ENCODE measurements at regions not wholly inside any gene's neighbourhood (a gene's known extent, or its start where the extent isn't known, plus 50 kb on each side); places are given as distances from the start of the nearest gene placed in this dataset.

DNA sequence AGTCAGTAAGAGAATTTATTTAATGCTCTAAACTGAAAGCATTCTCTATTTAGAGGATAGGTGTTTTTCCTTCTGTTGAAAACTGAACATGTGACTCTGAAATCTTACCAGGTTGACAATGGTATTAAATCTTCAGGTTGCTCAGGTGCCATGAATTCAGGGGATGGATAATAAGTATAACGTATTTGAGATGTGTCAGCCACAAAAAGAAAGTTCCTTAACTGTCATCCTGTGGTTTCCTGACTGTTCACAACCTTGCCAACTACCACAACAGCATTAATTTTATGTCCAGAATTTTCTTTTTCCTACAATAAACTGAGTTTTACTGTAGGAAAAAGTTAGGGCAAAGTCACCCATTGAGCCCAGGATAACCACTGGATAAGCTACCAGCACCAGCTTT is 243.3 kb upstream of the PSMD7 start:
- no peaks in the 10 kb centered on the region for H3K27me3 ChIP-seq (ENCODE audit: insufficient read depth, low read length)
- H3K9me3 ChIP-seq (ENCODE audit: insufficient read depth, low read depth, low read length) = peaks cover 11% of the 10 kb centered on the region
- H3K9ac ChIP-seq (ENCODE audit: low read depth, low read length) = no peak overlapping the region
- no peaks in the 10 kb centered on the region for H3K36me3 ChIP-seq (ENCODE audit: insufficient read depth, low read depth, low read length)
- H3K4me3 ChIP-seq (ENCODE audit: low read length) = no peak overlapping the region
- no peak overlapping the region for H3K27ac ChIP-seq (ENCODE audit: low read length)
- H3K4me1 ChIP-seq (ENCODE audit: insufficient read depth, low read length) = no peaks in the 10 kb centered on the region

DNA sequence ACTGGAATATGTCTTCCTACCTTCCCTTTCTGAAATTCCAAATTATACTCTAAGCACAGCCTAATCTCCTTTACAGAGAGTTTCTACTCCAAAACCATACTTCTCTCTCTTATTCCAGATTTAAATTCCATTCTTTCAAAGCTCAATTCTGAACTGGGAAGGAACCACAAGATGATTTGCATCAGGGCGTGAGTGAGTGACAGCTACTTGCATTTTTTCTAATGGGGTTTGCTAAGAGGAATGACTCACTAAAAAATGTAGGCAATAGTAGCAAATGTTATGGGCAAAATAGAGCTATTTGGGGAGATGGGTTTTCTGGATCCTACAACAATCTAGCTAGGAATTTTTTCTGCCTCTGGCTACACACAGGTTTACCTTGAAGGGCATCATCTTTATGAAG is 244.6 kb upstream of the PSMD7 start:
- no peak overlapping the region for H3K27ac ChIP-seq (ENCODE audit: low read length)
- H3K4me1 ChIP-seq (ENCODE audit: insufficient read depth, low read length) = no peaks in the 10 kb centered on the region
- no peaks in the 10 kb centered on the region for H3K36me3 ChIP-seq (ENCODE audit: insufficient read depth, low read depth, low read length)
- H3K9ac ChIP-seq (ENCODE audit: low read depth, low read length) = no peak overlapping the region
- H3K9me3 ChIP-seq (ENCODE audit: insufficient read depth, low read depth, low read length) = peaks cover 10% of the 10 kb centered on the region
- H3K27me3 ChIP-seq (ENCODE audit: insufficient read depth, low read length) = no peaks in the 10 kb centered on the region
- H3K4me3 ChIP-seq (ENCODE audit: low read length) = no peak overlapping the region

DNA sequence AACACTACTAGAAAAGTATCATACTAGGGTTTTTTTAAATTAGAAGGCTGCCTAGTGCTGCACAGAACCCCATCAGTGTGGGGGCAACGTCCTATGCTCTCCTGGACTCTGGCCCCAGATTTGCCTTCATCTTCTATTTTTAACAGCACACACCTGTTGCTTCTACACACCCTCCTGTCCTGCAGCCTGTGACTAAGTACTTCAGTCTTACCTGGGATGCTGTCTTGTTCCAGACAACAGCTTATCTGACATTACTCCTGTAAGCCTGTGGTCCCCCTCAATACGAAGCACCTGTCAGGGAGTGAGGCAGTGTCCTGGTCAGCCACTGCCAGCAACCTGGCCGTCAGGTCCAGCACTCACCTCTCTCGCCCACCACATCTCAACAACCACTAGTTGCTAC is 247.6 kb upstream of the PSMD7 start:
- Histone ChIP-seq H3K27ac (ENCODE audit: low read length) (no peak overlapping the region), H3K9ac (ENCODE audit: low read depth, low read length) (no peak overlapping the region), H3K27me3 (ENCODE audit: insufficient read depth, low read length) (no peaks in the 10 kb centered on the region), H3K36me3 (ENCODE audit: insufficient read depth, low read depth, low read length) (no peaks in the 10 kb centered on the region), H3K9me3 (ENCODE audit: insufficient read depth, low read depth, low read length) (no peaks in the 10 kb centered on the region), H3K4me3 (ENCODE audit: low read length) (no peak overlapping the region), H3K4me1 (ENCODE audit: insufficient read depth, low read length) (no peaks in the 10 kb centered on the region)

DNA sequence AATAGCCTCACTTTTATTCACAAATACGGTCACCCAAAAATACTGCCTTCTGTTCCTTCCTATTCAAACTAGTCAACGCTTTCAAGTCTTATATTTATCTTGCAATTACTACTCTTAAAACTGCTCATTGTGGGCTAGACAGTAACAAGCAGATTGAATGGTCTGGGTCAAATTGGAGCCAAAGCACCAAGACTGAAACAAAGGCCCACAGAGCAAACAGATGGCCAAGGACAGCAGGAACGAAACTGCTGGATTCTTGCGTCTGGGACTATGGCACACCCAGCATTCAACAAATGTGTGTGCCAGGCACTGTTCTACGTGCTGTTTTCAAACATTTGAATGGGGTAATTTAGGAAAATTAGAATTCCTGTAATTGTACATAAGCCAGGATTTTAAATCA is 250.1 kb upstream of the PSMD7 start:
- Histone ChIP-seq H3K4me1 (ENCODE audit: insufficient read depth, low read length) (no peaks in the 10 kb centered on the region), H3K9ac (ENCODE audit: low read depth, low read length) (no peak overlapping the region), H3K27me3 (ENCODE audit: insufficient read depth, low read length) (no peaks in the 10 kb centered on the region), H3K9me3 (ENCODE audit: insufficient read depth, low read depth, low read length) (no peaks in the 10 kb centered on the region), H3K36me3 (ENCODE audit: insufficient read depth, low read depth, low read length) (no peaks in the 10 kb centered on the region), H3K4me3 (ENCODE audit: low read length) (no peak overlapping the region), H3K27ac (ENCODE audit: low read length) (no peak overlapping the region)

DNA sequence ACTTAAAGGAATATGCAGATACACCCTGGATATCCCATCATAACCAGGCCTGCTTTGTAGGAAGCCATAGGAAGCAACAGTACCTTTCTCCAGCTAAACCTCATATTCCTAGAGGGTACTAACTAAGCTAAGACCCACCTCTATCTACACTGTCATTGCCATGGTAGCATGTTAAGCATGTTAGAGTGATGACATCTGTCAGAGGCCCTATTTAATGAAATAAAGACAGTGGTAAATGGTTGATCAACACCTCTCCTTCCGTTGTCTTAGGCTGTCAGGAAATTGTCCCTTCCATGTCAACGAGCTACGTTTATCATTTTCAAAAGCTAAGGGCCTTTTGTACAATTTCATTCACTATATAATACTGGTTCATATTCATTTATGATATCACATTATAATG is 251.1 kb upstream of the PSMD7 start:
- H3K4me3 ChIP-seq (ENCODE audit: low read length) = no peak overlapping the region
- H3K9me3 ChIP-seq (ENCODE audit: insufficient read depth, low read depth, low read length) = no peaks in the 10 kb centered on the region
- no peaks in the 10 kb centered on the region for H3K36me3 ChIP-seq (ENCODE audit: insufficient read depth, low read depth, low read length)
- no peaks in the 10 kb centered on the region for H3K27me3 ChIP-seq (ENCODE audit: insufficient read depth, low read length)
- H3K4me1 ChIP-seq (ENCODE audit: insufficient read depth, low read length) = no peaks in the 10 kb centered on the region
- H3K9ac ChIP-seq (ENCODE audit: low read depth, low read length) = no peak overlapping the region
- no peak overlapping the region for H3K27ac ChIP-seq (ENCODE audit: low read length)

DNA sequence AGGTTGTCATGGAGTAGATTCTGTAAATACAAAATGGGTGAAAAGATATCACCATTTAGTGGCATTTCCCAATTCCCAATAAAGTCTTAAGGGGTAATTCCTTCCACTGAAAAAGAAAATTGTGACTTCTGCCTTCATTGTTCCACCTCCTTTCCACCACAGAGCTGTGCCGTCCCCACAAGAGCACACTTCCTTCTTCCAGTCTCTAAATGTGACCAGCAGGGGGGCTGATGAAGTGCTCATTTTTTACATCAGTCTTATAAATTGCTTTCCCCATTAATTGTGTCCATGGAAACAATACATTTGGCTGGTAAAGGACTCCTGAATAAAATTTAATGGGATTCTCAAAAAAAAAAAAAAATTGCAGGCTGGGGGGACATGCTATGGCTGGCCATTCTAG is 260.8 kb upstream of the PSMD7 start:
- Histone ChIP-seq H3K27me3 (ENCODE audit: insufficient read depth, low read length) (no peaks in the 10 kb centered on the region), H3K9me3 (ENCODE audit: insufficient read depth, low read depth, low read length) (no peaks in the 10 kb centered on the region), H3K9ac (ENCODE audit: low read depth, low read length) (no peak overlapping the region), H3K4me3 (ENCODE audit: low read length) (no peak overlapping the region), H3K36me3 (ENCODE audit: insufficient read depth, low read depth, low read length) (no peaks in the 10 kb centered on the region), H3K4me1 (ENCODE audit: insufficient read depth, low read length) (peaks cover 49% of the 10 kb centered on the region), H3K27ac (ENCODE audit: low read length) (no peak overlapping the region)

DNA sequence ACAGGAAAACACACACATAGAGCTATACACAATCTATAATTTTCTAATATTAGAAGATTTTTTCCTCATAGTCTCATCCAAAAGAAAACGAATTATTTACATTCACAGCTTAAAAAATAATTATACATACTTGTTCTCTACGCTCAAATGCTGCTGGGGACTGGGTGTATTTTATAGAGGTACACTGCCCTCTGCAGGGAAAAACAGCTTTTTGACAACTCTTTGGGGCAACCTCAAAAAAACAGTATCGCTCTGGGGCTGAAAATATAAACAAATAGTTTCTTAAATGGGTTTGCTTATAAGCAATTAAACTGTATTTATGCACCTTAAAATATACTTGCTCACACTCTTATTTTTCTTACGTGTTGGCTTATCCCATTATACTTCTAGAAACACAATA is 261.8 kb upstream of the PSMD7 start:
- Histone ChIP-seq H3K4me1 (ENCODE audit: insufficient read depth, low read length) (peaks cover 58% of the 10 kb centered on the region), H3K27ac (ENCODE audit: low read length) (no peak overlapping the region), H3K36me3 (ENCODE audit: insufficient read depth, low read depth, low read length) (no peaks in the 10 kb centered on the region), H3K9ac (ENCODE audit: low read depth, low read length) (peak overlapping the region; percentile 29; the same call in 1 of the 2 replicates), H3K4me3 (ENCODE audit: low read length) (no peak overlapping the region), H3K9me3 (ENCODE audit: insufficient read depth, low read depth, low read length) (no peaks in the 10 kb centered on the region), H3K27me3 (ENCODE audit: insufficient read depth, low read length) (no peaks in the 10 kb centered on the region)

DNA sequence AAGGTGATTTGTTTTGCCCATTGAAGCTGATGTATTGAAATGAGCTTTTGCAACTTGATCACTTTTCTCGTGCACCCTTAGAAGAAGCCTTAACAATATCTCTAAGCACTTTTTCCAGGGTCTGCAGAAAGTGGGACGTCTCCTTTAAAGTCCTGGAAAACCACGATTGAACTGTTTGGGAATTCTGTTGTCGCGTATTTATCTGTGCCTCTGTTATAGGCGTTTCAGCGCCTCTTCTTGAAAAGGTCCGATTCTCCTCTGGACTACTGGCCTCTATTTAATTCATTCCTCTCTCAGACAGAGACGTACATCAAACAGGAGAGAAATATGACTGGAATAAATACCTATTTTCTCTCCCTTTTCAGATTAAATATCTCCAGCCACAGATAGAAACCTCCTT is 262.4 kb upstream of the PSMD7 start:
- no peaks in the 10 kb centered on the region for H3K27me3 ChIP-seq (ENCODE audit: insufficient read depth, low read length)
- peaks cover 64% of the 10 kb centered on the region for H3K4me1 ChIP-seq (ENCODE audit: insufficient read depth, low read length)
- 0 out of 2 replicates have a peak overlapping the region, but pooled peaks have one; percentile 24 for H3K9ac ChIP-seq (ENCODE audit: low read depth, low read length)
- no peaks in the 10 kb centered on the region for H3K36me3 ChIP-seq (ENCODE audit: insufficient read depth, low read depth, low read length)
- H3K4me3 ChIP-seq (ENCODE audit: low read length) = no peak overlapping the region
- no peaks in the 10 kb centered on the region for H3K9me3 ChIP-seq (ENCODE audit: insufficient read depth, low read depth, low read length)
- no peak overlapping the region for H3K27ac ChIP-seq (ENCODE audit: low read length)

DNA sequence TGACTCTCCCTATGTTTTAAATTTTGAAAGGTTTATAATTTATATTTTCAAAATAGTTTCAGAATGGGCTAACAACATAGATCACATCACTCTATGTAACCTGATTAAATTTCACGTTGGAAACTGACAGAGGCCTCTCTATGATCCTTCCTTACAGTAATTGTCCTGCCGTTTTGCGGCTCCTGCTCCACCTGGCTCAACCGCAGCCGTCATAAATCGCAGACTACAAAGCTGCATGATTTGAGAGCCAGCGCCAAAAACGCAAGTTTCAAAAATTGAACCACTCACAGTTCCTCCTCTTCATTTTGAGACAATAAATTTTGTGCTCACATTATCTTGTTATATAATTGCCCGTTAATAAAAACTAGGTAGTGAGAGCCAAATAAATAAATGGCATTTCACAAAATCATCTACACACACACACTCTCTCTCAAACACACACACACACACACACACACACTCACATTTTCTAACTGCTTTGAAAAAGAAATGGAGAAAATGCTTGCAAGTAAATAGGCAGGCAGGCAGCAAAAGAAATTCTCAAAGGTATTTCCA is 263.1 kb upstream of the PSMD7 start:
- Histone ChIP-seq H3K27ac (ENCODE audit: low read length) (no peak overlapping the region), H3K36me3 (ENCODE audit: insufficient read depth, low read depth, low read length) (no peaks in the 10 kb centered on the region), H3K9me3 (ENCODE audit: insufficient read depth, low read depth, low read length) (no peaks in the 10 kb centered on the region), H3K4me1 (ENCODE audit: insufficient read depth, low read length) (peaks cover 71% of the 10 kb centered on the region), H3K4me3 (ENCODE audit: low read length) (no peak overlapping the region), H3K27me3 (ENCODE audit: insufficient read depth, low read length) (no peaks in the 10 kb centered on the region), H3K9ac (ENCODE audit: low read depth, low read length) (no peak overlapping the region)

DNA sequence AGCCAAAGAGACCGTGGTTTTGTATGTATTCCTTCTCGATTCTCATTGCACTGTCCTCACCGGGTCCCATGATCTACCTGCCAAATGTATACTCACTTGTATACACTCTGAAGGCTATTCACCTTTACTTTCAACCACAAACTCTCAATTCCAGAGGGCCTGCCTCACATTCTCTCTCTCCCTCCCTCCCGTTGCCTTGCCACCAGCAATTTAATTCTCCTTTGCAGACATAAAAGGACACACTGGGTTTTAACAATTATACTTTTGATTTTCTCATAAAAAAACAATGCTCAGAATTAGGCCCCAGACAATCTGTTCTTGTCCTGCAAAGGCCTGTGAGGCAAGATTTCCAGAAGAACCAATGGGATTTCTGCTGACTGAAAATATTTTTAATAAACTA is 265.1 kb upstream of the PSMD7 start:
- Histone ChIP-seq H3K9ac (ENCODE audit: low read depth, low read length) (no peak overlapping the region; the same call in 1 of the 2 replicates), H3K9me3 (ENCODE audit: insufficient read depth, low read depth, low read length) (no peaks in the 10 kb centered on the region), H3K27me3 (ENCODE audit: insufficient read depth, low read length) (no peaks in the 10 kb centered on the region), H3K27ac (ENCODE audit: low read length) (no peak overlapping the region), H3K36me3 (ENCODE audit: insufficient read depth, low read depth, low read length) (no peaks in the 10 kb centered on the region), H3K4me3 (ENCODE audit: low read length) (no peak overlapping the region), H3K4me1 (ENCODE audit: insufficient read depth, low read length) (peaks cover 78% of the 10 kb centered on the region)

DNA sequence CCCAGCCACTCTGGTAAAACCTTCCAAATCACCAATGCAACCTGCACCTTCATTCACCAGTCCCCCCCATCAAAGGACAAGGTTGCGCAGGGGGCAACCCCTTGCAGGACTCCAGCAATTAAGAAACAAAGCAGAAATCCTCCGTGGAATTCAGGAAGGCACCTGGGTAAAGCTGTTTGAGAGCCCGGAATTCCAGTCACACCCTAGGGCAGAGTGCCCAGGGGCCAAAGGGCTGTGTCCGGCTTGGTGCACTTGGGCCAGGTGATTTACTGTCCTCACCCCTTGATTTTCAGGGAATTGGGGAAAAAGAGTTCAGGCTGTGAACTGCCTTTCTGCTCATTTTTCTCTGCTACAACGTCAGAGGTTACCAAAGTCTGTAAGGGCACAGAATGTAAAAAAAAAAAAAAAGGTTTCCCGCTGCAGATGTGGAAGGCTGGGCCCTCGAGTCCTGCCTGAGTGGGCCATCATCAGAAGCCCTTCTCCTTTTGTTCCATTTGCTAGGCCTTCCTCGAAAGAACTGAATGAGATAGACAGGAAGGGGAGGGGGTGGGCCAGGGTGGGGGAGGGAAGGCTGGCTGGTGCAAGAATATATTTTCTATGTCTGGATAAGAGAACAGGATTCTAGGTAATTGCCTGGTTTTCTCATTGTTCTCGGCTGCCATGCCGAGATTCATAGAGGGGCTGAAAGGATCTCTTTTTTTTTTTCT is 266.5 kb upstream of the PSMD7 start:
- no peak overlapping the region for H3K27ac ChIP-seq (ENCODE audit: low read length)

DNA sequence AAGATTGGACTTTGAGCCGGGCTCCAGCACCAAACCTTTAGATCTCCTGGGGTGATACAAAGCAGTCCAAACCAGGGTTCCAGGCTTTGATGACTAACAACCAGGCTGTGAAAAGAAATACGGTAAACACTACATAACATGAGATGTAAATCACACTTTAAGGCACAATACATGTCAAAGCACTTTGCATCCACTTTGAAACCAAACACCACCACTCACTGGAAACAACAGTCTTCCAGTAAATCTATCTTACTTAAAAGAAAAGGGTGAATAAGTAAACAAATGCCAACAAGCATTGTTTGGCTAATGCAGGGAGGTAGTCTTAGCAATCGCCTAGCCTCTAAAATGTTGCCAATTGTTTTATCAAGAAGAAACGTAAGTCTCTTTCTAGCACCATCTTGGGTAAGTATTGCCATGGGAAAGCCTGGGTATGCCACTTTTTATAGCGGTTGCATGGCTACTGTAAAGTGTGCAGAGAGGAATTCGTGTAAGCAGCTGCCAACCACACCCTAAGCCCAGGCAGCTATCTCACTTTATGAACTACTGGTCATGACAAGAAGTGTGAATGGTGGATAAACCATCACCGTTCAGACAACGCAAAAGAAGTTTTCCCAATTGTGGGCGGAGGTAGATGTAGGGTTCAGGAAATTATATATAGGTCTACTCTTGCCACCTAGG is 267.4 kb upstream of the PSMD7 start:
- Histone ChIP-seq H3K9ac (ENCODE audit: low read depth, low read length) (no peak overlapping the region), H3K4me3 (ENCODE audit: low read length) (peak overlapping the region; percentile 35), H3K36me3 (ENCODE audit: insufficient read depth, low read depth, low read length) (no peaks in the 10 kb centered on the region), H3K9me3 (ENCODE audit: insufficient read depth, low read depth, low read length) (no peaks in the 10 kb centered on the region), H3K4me1 (ENCODE audit: insufficient read depth, low read length) (peaks cover 78% of the 10 kb centered on the region), H3K27me3 (ENCODE audit: insufficient read depth, low read length) (no peaks in the 10 kb centered on the region), H3K27ac (ENCODE audit: low read length) (no peak overlapping the region)

More for the DNA sequence above, 266.5 kb upstream of the PSMD7 start:
- Histone ChIP-seq H3K4me1 (ENCODE audit: insufficient read depth, low read length) (peaks cover 78% of the 10 kb centered on the region), H3K9ac (ENCODE audit: low read depth, low read length) (no peak overlapping the region), H3K27me3 (ENCODE audit: insufficient read depth, low read length) (no peaks in the 10 kb centered on the region), H3K36me3 (ENCODE audit: insufficient read depth, low read depth, low read length) (no peaks in the 10 kb centered on the region), H3K4me3 (ENCODE audit: low read length) (no peak overlapping the region), H3K9me3 (ENCODE audit: insufficient read depth, low read depth, low read length) (no peaks in the 10 kb centered on the region)

Data from iPS-20b (cell line).